ENCODE measurements at regions not wholly inside any gene's neighbourhood (a gene's known extent, or its start where the extent isn't known, plus 50 kb on each side); places are given as distances from the start of the nearest gene placed in this dataset.
"Not testable (repeated sequence)": the region's sequence is repeated elsewhere in the genome, so short reads cannot be mapped to it uniquely, and the experiment has no call there.

DNA sequence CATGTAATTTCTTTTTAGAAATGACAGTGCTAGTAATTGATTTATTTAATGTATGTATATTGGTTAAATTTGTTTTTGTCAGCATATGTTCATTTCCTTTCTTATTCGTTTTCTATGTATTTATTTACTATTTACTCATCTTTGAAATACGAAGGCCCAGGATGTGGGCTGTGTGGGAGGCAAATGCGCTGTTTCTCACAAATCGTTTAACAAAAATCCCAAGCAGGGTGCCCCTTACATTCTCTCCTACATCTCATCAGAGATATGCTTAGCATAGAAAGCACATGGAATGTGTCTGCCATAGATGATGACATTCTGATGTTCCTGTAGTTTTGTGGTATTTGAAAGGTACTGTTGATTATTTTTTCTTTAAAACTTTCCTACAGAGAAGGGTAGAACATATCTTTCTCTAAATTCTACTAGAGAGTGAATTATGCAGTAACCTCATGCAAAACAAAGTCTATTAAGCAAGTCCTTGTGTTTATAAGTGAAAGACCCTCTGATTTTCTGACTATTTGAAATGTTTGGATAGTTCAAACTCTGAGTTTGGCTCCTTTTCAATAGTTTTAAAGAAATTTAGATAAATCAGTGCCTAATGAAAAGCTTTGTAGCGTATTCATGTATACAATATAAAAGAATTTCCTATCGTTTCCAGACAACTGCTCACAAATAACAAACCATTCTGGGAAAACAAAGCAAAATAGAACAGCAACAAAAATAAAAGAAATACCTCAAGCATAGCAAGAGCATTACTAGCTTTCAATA, 111.1 kb upstream of the VGLL3 start:
- DNase-seq (ENCODE audit: low spot score) = no peak

DNA sequence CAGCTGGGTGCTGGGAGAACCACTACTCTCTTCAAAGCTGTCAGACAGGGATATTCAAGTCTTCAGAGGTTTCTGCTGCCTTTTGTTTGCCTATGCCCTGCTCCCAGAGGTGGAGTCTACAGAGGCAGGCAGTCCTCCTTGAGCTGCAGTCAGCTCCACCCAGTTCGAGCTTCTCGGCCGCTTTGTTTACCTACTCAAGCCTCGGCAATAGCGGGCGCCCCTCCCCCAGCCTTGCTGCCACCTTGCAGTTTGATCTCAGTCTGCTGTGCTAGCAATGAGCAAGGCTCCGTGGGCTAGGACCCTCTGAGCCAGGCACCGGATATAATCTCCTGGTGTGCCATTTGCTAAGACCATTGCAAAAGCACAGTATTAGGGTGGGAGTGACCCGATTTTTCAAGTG, 106.8 kb upstream of the VGLL3 start:
- DNase-seq (ENCODE audit: low spot score) = not testable (repeated sequence)

DNA sequence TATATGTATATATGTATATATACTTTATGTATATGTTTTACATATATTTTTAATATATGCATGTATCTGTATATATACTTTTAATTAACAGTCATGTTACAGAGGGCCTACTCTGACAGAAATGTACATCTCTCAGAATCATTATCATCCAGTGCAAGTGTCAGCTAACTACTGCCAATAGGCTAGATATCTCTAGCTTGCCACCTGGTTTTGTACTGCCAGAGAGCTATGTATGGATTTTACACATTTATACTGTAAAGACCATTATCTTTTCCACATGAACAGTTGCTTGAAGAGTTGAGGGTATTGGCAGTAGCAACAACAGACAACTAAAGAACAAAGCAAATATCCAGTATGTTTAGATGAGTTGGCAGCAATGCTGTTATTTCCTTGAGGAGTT, 99.7 kb upstream of the VGLL3 start:
- DNase-seq (ENCODE audit: low spot score) = no peak

DNA sequence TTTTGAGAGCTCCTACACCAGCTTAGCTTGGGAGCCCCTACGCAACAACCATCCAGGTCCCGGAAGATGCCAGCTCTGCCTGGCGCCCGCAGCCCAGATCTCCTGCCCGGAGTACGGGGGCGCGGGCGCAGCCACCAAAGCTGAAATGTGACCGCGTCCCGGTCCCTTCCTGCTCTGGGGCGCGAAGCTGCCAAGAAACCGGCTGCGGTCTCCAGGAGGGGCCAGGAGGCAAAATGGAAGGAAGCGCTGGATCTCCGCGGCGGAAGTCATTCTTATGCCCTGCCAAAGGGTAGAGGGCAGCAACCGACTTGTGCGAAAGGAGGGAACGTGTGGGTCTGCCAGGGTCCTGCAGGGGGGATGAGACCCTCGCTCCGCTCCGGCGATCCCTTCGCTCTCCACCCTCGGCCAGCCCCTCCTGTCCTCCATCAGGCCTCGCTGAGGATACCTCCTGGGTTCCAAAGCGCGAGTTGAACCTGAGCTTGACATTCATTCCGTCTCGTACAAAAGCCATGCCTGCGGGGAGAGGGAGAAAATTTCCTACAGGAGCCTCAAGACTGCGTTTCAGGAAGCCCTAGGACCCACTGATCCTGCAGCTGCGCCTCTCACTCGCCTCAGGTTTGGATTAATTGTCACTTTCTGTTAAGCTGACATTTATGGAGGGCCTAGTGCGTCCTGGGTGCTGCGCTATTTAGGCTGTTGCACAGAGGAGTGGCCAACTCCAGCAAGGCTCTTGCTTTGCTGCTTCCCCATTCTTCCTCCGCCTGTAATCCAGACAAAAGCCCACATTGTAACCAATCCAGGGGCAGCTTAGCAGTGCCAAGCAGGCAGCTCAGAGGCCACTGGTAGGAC, 98.3 kb upstream of the VGLL3 start:
- peak; percentile 7 for DNase-seq (ENCODE audit: low spot score)

DNA sequence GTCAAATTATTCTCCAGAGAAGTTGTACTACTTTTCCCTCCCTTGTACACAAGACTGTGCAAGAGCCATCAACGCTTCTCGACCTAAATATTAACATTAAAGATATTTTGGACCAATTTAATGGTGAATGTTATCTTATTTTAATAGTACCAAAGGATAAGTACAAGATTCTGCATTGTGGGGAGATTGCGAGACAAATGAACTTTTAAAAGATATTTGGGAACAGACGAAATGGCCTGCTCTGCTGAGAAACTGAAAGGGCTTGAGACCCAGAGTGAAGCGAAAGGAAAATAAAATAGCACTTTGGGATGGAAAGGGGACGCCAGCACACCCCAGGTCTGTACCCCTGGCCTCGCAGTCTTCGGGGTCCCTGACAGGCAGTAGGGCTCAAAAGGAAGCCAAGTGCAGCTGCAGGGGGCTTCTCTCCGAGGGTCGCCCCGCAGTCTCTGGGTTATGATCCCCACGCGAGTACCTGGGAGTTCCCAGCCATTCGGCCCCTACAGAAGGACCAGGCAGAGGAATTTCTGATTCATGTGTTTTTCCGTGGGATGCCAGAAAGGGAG, 97.6 kb upstream of the VGLL3 start:
- no peak for DNase-seq (ENCODE audit: low spot score)

DNA sequence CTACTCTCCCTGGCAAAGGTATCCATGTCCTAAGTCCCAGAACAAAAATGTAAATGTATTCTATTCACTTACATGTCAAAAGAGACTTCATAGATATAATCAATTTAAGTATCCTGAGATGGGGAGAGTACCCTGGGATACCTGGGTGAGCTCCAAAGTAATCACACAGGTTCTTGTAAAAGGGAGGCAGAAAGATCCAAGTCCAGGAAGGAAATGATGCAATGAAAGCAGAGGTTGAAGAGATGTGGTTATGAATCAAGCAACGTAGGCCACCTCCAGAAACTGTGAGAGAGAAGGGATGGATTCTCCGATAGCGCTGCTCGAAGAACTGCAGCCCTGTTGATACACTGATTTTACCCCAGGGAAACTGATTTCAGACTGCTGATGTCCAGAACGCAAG, 93.9 kb upstream of the VGLL3 start:
- no peak for DNase-seq (ENCODE audit: low spot score)

DNA sequence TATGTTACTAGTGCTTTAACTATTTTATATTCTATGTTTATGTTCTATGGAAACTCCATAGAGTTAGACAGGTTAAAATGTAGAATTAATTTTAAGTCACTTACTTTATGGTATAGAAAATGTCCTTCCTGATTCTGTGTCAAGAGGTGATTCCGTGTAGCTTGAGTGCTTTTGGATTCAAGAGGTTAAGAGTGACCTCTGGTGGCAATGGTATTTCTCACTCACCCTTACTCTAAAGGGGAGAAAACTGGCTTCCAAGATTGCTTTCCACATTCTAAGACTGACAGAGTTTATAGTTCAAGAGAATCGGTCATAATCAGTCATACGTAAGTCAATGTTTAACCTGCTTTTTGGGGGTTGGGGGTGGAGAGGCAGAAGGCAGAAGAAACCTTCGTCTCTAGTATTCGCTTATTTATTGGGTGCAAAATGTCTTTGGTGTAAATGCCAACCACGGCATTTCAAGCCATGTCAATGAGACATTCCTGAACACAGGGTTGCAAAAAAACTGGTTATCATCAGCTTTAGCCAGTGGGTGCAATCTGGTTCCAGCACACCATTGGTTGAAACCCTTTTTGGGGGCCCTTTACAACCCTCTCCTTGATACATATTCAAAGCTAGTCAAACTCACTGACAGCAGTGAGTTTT, 92.0 kb upstream of the VGLL3 start:
- DNase-seq (ENCODE audit: low spot score) = no peak

DNA sequence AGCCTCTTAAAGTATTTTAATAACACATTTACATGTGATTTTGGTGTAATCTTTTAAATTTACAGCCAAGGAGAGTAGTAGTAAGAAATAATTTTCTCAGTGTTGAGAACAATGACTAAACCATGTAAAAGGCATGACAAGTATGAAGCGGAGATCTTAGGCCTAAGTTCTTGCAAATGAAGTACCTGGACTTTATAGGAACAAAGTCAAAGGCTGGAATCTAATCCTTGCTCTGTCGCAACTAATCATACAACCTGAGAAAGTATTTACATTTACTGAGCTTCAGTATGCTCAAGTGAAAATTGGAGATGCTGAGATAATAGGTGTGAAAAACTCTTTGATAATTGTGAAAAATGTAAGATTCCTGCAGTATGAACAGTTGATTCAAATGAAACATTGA, 86.4 kb upstream of the VGLL3 start:
- DNase-seq (ENCODE audit: low spot score) = no peak

DNA sequence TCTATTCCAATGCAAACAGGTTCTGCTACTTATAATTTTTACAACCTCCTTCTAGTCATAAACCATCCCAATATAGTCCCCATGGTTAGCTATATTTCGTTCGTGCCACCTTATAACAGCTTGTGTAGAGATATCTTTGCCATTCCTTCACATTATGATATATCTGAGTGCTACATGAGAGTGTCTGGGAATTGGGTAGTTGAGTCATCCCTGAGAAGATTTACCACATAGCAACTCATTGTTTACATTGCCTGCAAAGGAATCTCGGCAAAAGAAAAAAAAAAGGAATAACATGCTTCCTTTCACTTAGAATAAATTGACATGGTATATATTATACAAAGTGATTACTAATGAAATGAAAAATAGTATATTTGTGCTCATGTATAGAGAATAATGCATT, 86.0 kb upstream of the VGLL3 start:
- no peak for DNase-seq (ENCODE audit: low spot score)

DNA sequence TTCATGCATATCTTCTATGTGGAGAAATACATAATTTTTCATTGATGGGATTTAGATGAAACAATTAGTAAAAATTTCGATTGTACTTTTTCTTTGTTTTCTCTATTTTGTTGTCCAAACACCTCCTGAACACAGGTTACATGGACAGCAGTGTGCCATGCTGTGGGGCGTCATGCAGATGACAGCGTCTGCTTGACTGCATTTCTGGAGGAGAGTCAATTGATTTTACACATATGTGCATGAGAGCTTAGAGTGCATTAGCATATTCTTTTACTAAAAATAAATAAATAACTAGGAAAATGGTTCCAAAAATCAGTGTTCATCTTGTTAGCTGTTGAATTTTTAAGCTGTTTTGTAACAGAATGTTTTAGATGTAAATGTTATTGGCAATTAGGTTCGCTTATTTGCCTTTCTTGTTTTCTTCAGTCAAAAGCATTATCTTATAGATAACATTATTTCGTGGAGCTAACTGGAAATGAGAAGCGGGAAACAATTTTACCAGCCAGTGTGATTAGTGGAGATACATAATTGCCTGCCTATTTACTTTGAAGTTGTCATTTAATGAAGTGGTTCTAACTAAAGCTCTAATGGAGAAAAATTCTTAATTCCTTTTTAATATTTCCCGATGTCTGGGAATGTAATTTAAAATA, 82.7 kb upstream of the VGLL3 start:
- DNase-seq (ENCODE audit: low spot score) = no peak

DNA sequence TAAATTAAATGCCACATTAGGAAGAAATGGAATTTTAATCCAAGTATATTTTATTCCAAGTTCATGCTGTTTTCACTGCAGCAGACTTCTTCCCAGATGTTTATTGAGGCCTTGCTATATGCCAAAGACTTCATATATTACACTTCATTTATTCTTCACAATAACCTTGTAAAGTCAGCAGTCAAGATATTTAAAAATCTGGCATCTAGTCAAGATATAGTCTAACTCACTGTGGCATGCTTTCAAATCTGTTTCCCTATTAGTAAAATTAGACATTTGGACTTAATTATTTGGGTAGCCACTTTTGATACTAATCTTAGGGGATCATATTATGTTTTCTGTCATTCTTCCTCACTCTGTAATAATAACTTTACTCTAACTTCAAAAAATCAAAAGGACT, 81.5 kb upstream of the VGLL3 start:
- no peak for DNase-seq (ENCODE audit: low spot score)

DNA sequence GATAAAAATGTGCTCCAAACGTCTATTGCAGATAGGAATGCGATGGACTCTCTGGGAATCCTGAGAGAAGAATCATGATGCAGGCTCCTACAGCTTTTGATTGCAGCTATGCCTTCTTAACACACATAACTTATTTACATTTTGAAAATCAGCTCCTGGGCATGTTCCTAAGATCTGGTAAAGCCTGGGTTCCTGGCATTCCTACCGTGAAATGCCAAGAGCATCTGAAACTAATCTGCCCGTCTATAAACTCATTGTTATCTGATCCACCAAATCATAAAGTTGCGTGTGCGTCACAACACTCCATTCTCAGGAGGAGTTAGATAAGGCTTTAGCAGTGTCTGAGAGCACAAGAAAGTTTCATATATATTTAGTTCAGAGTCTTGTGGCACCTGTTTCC, 79.0 kb upstream of the VGLL3 start:
- DNase-seq (ENCODE audit: low spot score) = no peak

DNA sequence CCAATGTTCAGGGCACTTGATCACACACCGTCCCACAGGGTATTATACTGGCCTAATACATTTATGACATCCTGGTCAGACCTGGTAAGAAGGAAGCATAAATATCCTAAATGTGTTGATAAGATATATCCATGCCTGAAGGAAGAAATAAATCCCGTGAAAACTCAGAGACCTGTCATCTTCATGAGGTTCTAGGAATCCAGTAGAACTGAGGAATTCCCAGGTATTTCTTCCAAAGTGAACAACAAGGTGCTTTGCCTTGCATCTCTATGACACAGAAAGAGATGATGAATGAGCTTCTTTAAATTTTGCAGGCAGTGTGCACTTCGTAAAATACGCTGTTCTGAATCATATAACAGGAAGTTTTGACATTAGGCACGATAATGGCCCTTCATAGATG, 78.1 kb upstream of the VGLL3 start:
- no peak for DNase-seq (ENCODE audit: low spot score)

DNA sequence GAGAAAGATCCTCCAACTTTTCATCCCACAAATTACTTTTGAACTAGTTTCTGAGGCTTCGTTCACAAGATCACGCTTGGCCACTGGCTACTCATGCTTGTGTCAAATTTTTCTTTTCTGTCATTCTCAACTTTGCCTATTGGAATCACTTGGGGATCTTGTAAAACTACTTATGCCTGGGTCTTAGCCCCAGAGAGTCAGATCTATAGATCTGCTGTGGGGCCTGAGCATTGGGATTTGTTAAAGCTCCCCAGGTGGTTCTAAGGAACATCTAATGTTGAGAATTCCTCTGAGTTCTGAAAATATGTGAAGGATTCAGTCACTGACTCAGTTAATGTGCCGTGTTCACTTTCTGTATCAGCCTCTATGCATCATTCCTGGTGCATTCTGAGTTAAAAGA, 71.7 kb upstream of the VGLL3 start:
- no peak for DNase-seq (ENCODE audit: low spot score)

DNA sequence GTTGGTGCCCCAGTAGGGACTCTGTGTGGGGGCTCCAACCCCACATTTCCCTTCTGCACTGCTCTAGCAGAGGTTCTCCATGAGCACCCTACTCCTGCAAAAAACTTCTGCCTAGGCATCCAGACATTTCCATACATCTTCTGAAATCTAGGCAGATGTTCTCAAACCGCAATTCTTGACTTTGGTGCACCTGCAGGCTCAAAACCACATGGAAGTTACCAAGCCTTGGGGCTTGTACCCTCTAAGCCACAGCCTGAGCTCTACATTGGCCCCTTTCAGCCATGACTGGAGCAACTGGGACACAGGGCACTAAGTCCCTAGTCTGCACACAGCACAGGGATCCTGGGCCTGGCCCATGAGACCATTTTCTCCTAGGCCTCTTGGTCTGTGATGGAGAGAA, 66.5 kb upstream of the VGLL3 start:
- no peak for DNase-seq (ENCODE audit: low spot score)

DNA sequence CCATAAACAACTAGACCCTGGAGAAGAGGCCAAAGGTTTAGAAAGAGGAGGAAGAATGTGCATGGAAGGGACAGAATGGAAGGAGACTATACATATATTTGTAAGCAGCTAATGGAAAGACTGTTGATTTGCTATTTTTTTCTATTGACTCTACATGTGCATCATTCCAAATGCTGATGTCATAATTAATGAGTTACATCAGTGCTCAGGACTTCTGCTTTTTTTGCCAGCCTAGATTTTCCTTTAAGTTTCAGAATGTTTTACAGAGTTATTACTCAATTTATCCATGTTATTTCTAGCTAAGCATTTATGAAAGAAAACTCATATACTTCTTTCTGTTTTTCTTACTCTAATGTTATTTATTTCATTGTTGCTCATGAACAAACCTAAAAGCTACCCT, 62.6 kb upstream of the VGLL3 start:
- DNase-seq (ENCODE audit: low spot score) = no peak

DNA sequence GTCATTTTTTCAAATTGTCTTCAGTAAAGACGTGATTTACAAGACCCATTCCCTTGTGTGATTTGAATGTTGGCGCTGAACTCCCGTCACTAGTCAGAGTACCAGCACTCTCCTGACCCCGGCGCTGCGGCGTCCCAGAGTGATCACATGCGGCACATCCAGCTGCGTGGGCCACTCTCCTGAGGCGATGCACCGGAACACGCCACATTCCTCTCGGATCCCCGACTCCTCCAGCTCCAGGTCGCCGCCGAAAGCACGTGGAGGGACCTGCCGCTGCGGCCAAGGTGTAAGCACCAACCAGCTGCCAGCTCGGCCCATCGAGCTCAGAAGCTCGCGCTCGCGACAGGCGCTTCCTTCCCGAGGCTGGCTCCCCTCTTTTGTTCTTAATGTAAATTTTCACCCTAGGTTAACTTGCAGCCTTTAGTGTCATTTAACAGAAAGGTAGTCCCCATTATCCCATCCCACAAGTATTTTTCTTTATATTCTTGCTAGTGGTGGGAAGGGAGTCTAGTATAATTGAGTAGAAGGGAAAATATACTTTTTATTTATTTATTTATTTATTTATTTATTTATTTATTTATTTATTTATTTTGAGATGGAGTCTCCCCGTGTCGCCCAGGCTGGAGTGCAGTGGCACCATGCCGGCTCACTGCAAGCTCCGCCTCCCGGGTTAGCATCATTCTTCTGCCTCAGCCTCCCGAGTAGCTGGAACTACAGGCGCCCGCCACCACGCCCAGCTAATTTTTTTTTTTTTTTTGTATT, 61.7 kb upstream of the VGLL3 start:
- DNase-seq (ENCODE audit: low spot score) = no peak

DNA sequence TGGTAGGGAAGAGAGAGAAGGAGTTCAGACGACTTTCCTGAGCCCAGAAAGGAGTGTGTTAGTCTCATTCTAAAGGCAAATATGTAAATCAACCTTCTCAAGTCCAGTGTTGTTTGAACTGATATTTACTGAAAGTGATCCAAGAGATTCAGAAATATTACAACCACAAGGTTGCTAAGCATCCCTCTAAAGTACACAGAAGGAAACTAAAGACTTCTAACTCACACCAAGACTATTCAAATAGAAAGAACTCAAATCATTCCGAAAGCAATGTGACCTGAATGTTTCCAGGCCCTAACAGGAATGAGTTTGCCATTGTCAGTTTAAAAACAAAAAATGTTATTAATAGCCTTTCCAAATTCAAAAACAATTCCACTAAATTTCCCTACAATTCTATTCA, 56.9 kb upstream of the VGLL3 start:
- no peak for DNase-seq (ENCODE audit: low spot score)

DNA sequence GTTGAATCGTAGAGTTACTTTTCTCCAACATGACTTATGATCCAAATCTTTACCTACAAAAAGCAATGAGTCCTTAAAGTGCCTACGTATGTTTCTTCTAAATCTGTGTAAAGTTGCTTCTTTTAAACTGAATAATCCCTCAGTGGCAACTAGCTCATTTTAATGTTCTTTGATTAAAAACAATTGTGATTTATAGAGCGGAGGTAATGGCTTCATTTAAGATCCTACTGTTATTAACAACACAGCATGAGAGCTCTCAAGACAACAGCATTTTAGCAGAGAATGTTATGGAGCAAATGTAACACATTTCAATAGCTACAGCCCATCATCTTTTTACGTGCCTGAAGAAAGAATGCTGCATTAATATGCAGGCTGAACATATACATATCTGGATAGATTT, 55.3 kb upstream of the VGLL3 start:
- DNase-seq (ENCODE audit: low spot score) = no peak

DNA sequence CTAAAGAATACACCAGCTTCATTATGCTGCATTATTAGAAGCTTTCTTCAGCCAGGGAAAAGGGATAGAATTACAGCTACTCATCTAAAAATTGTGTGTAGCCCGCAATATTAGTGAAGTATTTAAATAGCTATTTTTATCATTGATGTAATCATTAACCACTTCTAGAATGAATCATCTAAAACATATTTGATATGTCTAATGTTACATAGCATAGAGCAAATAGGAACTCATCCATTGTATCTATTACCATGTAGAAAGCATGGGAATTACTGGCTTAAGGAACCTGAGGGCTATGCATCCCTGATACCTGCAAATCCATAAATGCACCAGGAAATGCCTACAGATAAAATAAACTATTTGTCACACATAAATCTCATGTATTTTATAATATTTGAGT, 54.5 kb upstream of the VGLL3 start:
- no peak for DNase-seq (ENCODE audit: low spot score)

DNA sequence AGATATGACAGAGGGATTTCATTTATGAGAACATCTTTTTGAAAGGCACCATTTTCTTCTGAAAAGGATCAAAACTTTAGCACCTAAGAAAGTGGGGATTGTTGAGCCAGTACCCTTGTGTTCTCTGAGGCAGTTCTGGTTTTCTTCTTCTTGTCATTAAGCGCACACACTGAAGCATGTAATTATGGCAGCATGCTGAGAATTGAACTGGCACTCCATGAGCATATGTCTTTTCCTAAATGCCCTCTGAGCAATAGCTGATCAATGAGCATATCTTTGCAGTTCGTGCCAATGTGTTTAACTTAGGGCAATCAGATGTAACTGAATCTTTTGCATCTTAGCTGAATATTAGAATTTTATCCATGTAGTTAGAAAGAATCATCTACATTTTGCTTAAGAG, 53.9 kb upstream of the VGLL3 start:
- no peak for DNase-seq (ENCODE audit: low spot score)

DNA sequence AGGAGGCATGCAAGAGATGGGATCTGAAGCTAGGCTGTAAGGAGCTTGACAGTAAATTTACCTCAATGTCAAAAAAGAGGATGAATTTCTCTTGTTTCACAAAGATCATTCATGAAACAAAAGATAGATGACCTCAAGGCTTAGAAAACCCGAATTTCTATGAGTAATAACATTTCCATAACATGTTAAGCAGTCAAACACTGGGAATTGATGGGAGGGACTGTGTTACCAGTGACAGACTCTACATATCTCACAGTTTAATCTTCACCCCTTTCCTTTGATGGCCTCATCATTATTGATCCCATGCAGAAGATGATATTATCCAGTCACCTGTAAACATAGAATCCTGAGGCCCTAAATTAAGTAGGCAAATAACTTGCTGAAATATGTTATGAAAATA, 53.5 kb upstream of the VGLL3 start:
- no peak for DNase-seq (ENCODE audit: low spot score)

All from hematopoietic multipotent progenitor cell treated with erythropoietin and hydrocortisone succinate and interleukin-3 and kit ligand, for 17 days (in vitro differentiated cells).